Kidney (tissue), 13 donors: ENCODE measurements at regions not wholly inside any gene's neighbourhood (a gene's known extent, or its start where the extent isn't known, plus 50 kb on each side); places are given as distances from the start of the nearest gene placed in this dataset.

Experiments used
- DNase-seq, 5 donors: peaks; one replicate each; pipeline ENCODE4 v3.0.0-alpha.2; 2013 to 2020
- FAIRE-seq: peaks from 2 replicates; lab custom pipeline; 2012; peaks lifted over from hg19 to GRCh38; lab: Jason Lieb, UNC
- H3K27ac ChIP-seq, 2 donors: one replicate each; pipeline ENCODE4 v1.7.0; 2013; ENCODE audit warnings: low read depth in 2 of 2, low read length in 2 of 2, inconsistent platforms in 1 of 2
- H3K27me3 ChIP-seq: one replicate; pipeline ENCODE4 v1.7.1; 2013; ENCODE audit warnings: low read length, inconsistent platforms; ENCODE audit not compliant: control insufficient read depth, insufficient read depth
- H3K36me3 ChIP-seq, 3 donors: one replicate each; pipeline versions ENCODE4 v1.7.0 to v1.7.1; 2013; ENCODE audit warnings: low read length in 3 of 3, control low read depth in 1 of 3, inconsistent platforms in 1 of 3; ENCODE audit not compliant: insufficient read depth in 3 of 3, control insufficient read depth in 2 of 3
- H3K4me1 ChIP-seq, 3 donors: one replicate each; pipeline versions ENCODE4 v1.7.0 to v1.7.1; 2013; ENCODE audit warnings: low read length in 3 of 3, inconsistent platforms in 1 of 3, low read depth in 1 of 3; ENCODE audit not compliant: control insufficient read depth in 2 of 3, insufficient read depth in 2 of 3
- H3K4me3 ChIP-seq, 3 donors: one replicate each; pipeline versions ENCODE4 v1.7.0 to v1.8.1; 2013; ENCODE audit warnings: low read length in 3 of 3, control low read depth in 1 of 3, inconsistent platforms in 1 of 3
- H3K9ac ChIP-seq, 3 donors: one replicate each; pipeline versions ENCODE4 v1.7.0 to v1.7.1; 2013; ENCODE audit warnings: low read length in 3 of 3, control low read depth in 1 of 3, inconsistent platforms in 1 of 3
- H3K9me3 ChIP-seq, 3 donors: one replicate each; pipeline versions ENCODE4 v1.7.0 to v1.7.1; 2013; ENCODE audit warnings: low read length in 3 of 3, control low read depth in 1 of 3, inconsistent platforms in 1 of 3; ENCODE audit not compliant: control insufficient read depth in 2 of 3, insufficient read depth in 1 of 3
- CTCF ChIP-seq: IDR thresholded peaks from 3 replicates; pipeline ENCODE4 v1.5.1; 2012; ENCODE audit warnings: mild to moderate bottlenecking, moderate library complexity, borderline replicate concordance; ENCODE audit not compliant: insufficient read depth; ENCODE audit errors: extremely low read depth
- intact Hi-C: fragments of 100-400 bp; cut with DNase I; formaldehyde crosslinking; loops from one replicate; pipeline ENCODE4 v1.11.1; 2022
- donor health status: control.
- donor health status: control.
- donor health status: control.
- donor health status: control.
- donor health status: control.
- donor health status: DM: yes; HTN: yes; CAD: no.
- donor health status: Normal renal cell carcinoma (clear cell type).

DNA sequence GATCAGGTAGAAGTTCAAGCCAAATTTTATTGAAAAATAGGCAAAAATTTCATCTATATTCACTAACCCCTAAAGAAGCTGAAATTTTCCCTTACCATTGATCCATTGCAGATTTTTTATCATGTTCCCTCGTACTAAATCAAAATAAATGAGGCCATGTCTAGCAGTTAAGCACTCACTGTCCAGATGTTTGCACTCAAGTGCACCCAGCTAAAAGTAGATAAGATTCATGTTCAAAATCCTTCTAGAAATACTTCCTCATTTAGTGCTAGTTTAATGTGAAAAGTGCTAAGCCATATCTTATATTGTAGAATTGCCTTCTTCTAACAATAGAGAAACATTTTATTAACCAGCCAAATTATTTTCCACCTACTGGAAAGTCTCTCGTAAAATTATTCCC lies 164.7 kb upstream of the UBE2E2 start:
- H3K9ac ChIP-seq = no peak overlapping the region
- no peak overlapping the region for H3K4me3 ChIP-seq
- H3K4me1 ChIP-seq = peaks cover 0 to 4% (median 0%) of the 10 kb centered on the region in 3 donors
- no peak for FAIRE-seq
- no peaks in the 10 kb centered on the region for H3K9me3 ChIP-seq
- H3K36me3 ChIP-seq = no peaks in the 10 kb centered on the region
- no peaks in the 10 kb centered on the region for H3K27me3 ChIP-seq
- H3K27ac ChIP-seq = no peak overlapping the region
- intact Hi-C loops = no loop called here
- TF ChIP-seq CTCF = no peak
- peak in 1 of 5 donors; percentile 8 for DNase-seq

GRCh38 chr3:23041918-23042696 lies 161.0 kb upstream of the UBE2E2 start:
- no peak overlapping the region for H3K9ac ChIP-seq
- peak in 1 of 5 donors; percentile 62 for DNase-seq
- intact Hi-C loops = no loop called here
- no peaks in the 10 kb centered on the region for H3K27me3 ChIP-seq
- H3K4me3 ChIP-seq = no peak overlapping the region
- no peak for FAIRE-seq
- no peak for TF ChIP-seq CTCF
- H3K27ac ChIP-seq = no peak overlapping the region
- H3K4me1 ChIP-seq = peaks cover 0 to 2% (median 0%) of the 10 kb centered on the region in 3 donors
- peaks cover 0 to 2% (median 0%) of the 10 kb centered on the region in 3 donors for H3K9me3 ChIP-seq
- H3K36me3 ChIP-seq = no peaks in the 10 kb centered on the region

DNA sequence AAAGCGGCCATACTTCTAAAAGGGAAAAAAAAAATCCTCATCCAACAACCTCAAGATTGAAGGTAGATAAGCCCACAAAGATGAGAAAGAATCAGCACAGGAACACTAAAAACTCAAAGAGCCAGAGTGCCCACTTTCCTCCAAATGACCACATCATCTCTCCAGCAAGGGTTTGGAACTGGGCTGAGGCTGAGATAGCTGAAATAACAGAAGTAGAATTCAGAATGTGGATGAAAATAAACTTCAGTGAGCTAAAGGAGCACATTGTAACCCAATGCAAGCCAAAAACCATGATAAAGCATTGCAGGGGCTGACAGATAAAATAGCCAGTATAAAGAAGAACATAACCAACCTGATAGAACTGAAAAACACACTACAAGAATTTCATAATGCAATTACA lies 158.7 kb upstream of the UBE2E2 start:
- no peak overlapping the region for H3K27ac ChIP-seq
- no peak overlapping the region for H3K9ac ChIP-seq
- H3K36me3 ChIP-seq = no peaks in the 10 kb centered on the region
- no peak overlapping the region for H3K4me3 ChIP-seq
- intact Hi-C loops = no loop called here
- H3K9me3 ChIP-seq = peaks cover 0 to 3% (median 0%) of the 10 kb centered on the region in 3 donors
- no peak for TF ChIP-seq CTCF
- DNase-seq (no peak), FAIRE-seq (no peak)
- no peaks in the 10 kb centered on the region for H3K27me3 ChIP-seq
- H3K4me1 ChIP-seq = no peaks in the 10 kb centered on the region
